ENCODE measurements at regions not wholly inside any gene's neighbourhood (a gene's known extent, or its start where the extent isn't known, plus 50 kb on each side); places are given as distances from the start of the nearest gene placed in this dataset.
A peak's percentile ranks its signal among the peaks of the same experiment; 100 is the strongest.
"Not testable (repeated sequence)": the region's sequence is repeated elsewhere in the genome, so short reads cannot be mapped to it uniquely, and the experiment has no call there.

DNA sequence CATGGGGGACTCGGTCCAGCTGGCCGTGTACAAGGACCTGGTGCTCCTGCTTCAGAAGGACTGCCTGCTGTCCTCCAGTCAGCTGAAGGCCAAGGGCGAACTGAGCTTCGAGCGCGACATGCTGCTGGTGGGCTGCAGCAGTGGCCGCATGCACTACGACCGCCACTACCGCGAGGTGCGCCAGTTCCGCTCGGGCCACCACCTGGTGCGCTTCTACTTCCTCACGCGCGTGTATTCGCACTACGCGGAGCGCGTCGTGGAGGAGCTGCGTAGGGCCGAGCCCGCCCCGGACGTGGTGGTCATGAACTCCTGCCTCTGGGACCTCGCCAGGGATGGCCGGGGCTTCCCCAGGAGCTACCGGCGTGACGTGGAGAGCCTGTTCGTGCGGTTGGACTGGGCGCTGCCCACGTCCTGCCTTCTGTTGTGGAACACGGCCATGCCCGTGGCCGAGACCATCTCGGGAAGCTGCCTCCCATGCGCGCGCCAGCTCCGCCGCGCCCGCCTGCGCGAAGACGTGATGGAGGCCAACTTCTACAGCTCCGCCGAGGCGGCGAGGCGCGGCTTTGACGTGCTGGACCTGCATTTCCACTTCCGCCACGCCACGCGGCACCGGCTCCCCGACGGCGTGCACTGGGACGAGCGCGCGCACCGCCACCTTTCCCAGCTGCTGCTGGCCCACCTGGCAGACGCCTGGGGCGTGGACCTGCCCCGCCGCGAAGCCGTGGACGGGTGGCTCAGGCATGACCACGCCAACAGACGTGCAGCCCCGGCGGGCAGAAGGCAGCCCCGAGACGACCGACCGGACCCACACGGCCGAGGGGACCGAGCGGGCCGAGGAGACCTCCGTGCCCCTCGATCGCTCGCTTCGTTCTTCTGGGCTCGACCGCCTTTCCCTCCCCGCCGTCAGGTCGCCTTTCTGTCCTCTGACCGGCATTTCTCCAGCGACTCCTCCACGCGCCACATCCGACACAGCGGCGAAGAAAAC lies 293.9 kb upstream of the ERBB4 start:
- Mint-ChIP-seq H3K4me1 (no peaks in the 10 kb centered on the region), H3K27ac (no peak overlapping the region), H3K36me3 (ENCODE audit: low read depth) (peaks cover 1% of the 10 kb centered on the region), H3K27me3 (no peaks in the 10 kb centered on the region), H3K4me3 (no peak overlapping the region), H3K9me3 (peaks cover 7% of the 10 kb centered on the region)
- CTCF ChIA-PET = no interaction called here
- no peak for DNase-seq
- POLR2A ChIA-PET = no interaction called here

DNA sequence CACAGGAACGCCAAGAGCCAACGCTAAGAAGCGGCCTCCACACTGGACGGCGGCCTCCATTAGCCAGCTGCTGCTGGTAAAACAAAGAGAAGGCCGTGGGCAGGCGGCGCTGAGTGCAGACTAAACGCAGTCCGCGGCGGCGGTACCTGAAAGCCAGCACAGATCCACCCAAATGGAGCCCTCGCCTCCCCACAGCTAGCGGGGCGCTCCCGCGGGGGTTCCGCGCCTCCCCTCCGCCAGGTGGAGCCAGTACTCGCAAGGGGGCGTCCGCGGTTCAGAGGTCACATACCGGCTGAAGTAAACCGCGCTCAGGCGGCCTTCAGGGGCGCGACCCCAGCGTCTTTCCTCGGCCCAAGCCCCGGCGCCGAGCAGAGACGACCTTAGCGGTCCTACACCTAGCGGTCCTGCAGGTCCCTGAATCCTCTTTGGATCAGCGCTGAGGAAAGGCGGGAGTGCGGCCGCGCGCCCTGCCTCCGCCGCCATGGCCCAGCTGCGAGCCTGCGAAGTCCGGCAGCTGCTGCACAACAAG lies 293.1 kb upstream of the ERBB4 start:
- Mint-ChIP-seq H3K27ac (no peak overlapping the region), H3K9me3 (peaks cover 7% of the 10 kb centered on the region), H3K36me3 (ENCODE audit: low read depth) (peaks cover 1% of the 10 kb centered on the region), H3K4me3 (no peak overlapping the region), H3K27me3 (no peaks in the 10 kb centered on the region), H3K4me1 (no peaks in the 10 kb centered on the region)
- CTCF ChIA-PET = no interaction called here
- DNase-seq = no peak
- POLR2A ChIA-PET = no interaction called here

DNA sequence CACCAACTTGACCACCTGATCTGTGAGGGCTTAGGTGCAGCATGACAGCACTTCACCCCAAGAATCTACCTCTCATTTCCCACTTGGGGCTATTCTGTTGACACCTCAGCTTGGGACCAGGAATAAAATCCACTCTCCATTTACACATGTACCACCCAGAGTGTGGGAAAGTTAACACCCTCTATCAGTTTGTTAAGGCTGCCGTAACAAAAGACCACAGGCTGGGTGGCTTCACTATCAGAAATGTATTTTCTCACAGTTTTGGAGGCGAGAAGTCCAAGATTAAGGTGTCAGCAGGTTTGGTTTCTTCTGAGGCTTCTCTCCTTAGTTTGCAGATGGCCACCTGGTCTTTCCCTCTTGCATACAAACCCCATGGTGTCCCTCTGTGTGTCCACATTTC lies 277.7 kb upstream of the ERBB4 start:
- H3K4me1 Mint-ChIP-seq = peaks cover 6% of the 10 kb centered on the region
- peaks cover 3% of the 10 kb centered on the region for H3K27me3 Mint-ChIP-seq
- H3K4me3 Mint-ChIP-seq = no peak overlapping the region
- ChIA-PET POLR2A (no interaction called here), CTCF (interaction anchor here (0.6 kb wide), 1 partner anchor 401 kb away, joined by 3 read pairs; no protein-coding TSS in a partner anchor)
- no peaks in the 10 kb centered on the region for H3K36me3 Mint-ChIP-seq (ENCODE audit: low read depth)
- no peak overlapping the region for H3K27ac Mint-ChIP-seq
- no peaks in the 10 kb centered on the region for H3K9me3 Mint-ChIP-seq
- DNase-seq = no peak

DNA sequence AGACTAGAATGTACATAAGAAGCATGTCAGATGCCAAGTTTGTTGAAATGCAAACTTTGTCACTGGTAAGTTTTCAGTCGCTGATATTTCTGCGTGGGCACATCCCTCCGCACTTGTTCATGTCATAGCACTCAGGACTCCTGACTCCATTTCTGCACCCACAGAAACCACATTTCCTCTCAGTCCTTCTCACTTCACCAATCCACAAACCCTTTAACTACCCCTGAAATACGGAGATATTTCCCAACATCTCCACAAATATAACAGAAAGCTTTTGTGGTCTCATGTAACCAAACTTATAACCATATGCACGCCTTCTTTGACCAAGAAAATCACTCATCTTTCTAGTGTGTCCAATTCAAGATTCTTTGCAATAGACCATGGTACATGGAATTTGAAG lies 276.9 kb upstream of the ERBB4 start:
- Mint-ChIP-seq H3K4me3 (no peak overlapping the region), H3K27ac (no peak overlapping the region), H3K27me3 (peaks cover 3% of the 10 kb centered on the region), H3K9me3 (no peaks in the 10 kb centered on the region), H3K4me1 (peaks cover 8% of the 10 kb centered on the region), H3K36me3 (ENCODE audit: low read depth) (no peaks in the 10 kb centered on the region)
- ChIA-PET CTCF (no interaction called here), POLR2A (no interaction called here)
- no peak for DNase-seq

DNA sequence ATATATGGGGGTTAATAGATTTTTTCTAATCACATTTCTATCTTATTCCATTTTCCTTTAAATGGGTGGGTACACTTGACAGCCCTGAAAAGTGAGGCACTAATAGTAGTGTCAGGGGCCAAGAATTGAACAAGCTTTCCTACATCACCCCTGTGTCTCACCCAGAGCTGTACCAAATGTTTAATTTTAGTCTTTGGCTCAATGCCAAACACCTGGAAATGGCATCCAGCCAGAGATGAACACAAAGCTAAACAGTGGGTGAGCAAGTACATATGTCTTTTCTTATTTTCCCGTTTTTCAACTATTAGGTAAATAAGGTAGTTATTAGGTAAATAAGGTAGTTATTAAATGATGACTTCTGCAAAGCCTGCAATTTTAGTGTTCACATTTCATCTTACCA lies 276.3 kb upstream of the ERBB4 start:
- Mint-ChIP-seq H3K4me3 (no peak overlapping the region), H3K27me3 (peaks cover 3% of the 10 kb centered on the region), H3K9me3 (no peaks in the 10 kb centered on the region), H3K27ac (no peak overlapping the region), H3K36me3 (ENCODE audit: low read depth) (no peaks in the 10 kb centered on the region), H3K4me1 (peaks cover 8% of the 10 kb centered on the region)
- ChIA-PET CTCF (no interaction called here), POLR2A (no interaction called here)
- DNase-seq = no peak

DNA sequence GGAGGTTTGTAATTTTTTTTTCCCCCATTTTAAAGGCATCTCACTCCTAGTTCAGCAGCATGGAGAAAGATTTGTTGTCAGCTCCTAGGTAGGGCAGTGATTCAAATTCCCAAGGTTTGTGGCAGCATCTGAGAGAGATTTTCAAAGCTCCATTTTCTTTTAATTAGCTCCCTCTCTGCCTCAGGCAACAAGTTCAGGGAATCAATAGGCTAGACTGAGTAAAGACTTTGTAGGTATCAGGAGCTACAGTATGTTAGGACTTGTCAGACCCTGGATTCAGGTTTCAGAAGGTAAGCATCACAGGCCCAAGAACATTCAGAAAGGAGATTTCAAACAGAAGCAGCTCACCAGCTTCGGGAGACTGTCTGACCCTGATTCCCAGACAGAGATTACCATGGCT lies 273.3 kb upstream of the ERBB4 start:
- CTCF ChIA-PET = no interaction called here
- Mint-ChIP-seq H3K27me3 (peaks cover 3% of the 10 kb centered on the region), H3K9me3 (peaks cover 3% of the 10 kb centered on the region), H3K4me1 (peaks cover 8% of the 10 kb centered on the region), H3K27ac (no peak overlapping the region), H3K36me3 (ENCODE audit: low read depth) (no peaks in the 10 kb centered on the region), H3K4me3 (no peak overlapping the region)
- no peak for DNase-seq
- POLR2A ChIA-PET = no interaction called here

DNA sequence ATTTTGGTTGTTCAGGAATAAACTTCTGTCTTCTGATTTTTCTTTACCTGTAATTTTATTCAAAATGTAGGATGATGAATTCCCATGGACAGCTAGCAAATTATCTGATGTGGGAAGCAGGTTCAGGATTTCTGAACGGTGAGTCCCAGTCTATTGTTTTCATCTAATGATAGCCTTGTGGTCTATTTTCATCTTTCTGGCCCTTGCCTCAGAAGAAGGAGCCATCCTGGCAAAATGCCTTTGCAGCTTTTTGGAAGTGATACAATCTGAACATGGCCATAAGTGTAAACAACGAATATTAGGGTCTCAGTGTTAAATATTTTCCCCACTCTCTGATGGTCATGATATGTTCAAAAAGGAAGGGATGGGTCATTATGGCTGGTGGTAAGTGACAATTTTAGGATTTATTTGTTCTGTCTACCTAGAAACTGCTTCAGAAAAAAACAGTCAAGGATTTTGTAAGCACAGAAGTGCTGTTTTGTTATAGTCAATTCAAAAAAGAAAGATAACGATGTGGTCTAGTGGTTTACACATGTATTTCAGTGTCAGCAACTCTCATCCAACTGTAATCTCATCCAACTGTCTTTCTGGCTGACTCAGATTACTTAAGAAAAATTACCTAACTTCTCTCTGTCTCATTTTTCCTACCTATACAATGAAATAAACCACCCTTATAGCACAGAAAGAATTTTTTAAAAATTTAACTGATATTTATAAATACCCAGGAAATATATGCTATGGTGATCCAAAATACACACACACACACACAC lies 272.6 kb upstream of the ERBB4 start:
- Mint-ChIP-seq H3K36me3 (ENCODE audit: low read depth) (no peaks in the 10 kb centered on the region), H3K9me3 (peaks cover 3% of the 10 kb centered on the region), H3K4me1 (peaks cover 8% of the 10 kb centered on the region), H3K27ac (no peak overlapping the region), H3K4me3 (no peak overlapping the region), H3K27me3 (peaks cover 3% of the 10 kb centered on the region)
- CTCF ChIA-PET = no interaction called here
- POLR2A ChIA-PET = no interaction called here
- DNase-seq = no peak

DNA sequence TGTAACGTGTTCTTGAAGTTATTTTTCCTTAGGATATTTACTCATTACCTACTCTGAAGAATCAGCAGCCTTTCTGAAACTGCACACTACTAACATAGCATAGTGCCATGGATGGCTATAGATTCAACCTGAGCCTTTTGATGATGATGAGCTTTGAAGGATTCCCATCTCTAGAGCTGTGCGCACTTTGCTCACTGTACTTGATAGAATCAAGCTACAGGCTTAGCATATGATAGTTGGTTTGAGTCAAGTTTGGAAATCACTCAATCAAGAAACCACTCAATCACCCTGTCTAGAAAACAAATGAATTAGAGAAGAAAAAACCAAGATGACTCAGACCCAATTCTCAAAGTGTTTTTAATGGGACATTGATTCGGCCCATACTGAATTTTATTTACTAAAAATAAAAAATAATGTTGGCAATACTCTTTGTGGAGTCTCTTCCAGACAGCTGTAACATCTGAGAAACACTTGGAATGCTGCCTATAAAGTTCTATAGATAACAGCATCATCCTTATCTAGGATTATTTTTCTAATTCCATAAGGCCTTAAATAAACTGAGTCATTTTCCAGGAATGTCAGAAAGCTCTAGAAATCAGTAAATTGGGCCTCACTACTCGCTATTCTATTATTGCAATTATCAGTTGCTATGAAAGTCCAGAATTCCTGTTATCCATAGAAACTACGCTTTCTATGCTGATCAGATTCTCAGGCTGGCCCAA lies 259.0 kb upstream of the ERBB4 start:
- no peaks in the 10 kb centered on the region for H3K4me1 Mint-ChIP-seq
- ChIA-PET POLR2A (no interaction called here), CTCF (no interaction called here)
- no peak for DNase-seq
- H3K36me3 Mint-ChIP-seq (ENCODE audit: low read depth) = no peaks in the 10 kb centered on the region
- no peak overlapping the region for H3K27ac Mint-ChIP-seq
- H3K4me3 Mint-ChIP-seq = no peak overlapping the region
- H3K9me3 Mint-ChIP-seq = no peaks in the 10 kb centered on the region
- H3K27me3 Mint-ChIP-seq = no peaks in the 10 kb centered on the region

DNA sequence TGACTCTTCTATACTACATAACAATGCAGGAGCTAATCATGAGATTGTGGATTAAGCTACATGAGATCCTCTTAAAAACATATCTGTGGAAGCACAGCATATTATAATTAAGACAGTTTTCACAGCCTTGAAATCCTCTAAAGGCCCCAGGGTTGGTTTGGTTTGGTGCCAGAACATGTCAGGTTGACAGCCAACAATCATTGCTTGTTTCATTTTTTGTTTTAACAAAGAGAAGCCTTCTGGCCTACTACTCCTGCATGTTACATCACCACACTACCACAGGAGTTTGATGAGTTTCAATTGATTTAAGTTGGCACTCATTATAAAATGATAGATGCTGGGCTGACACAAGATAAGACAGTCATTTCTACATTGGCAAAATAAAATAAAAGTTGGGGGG lies 255.9 kb upstream of the ERBB4 start:
- no peaks in the 10 kb centered on the region for H3K36me3 Mint-ChIP-seq (ENCODE audit: low read depth)
- DNase-seq = no peak
- no peaks in the 10 kb centered on the region for H3K27me3 Mint-ChIP-seq
- H3K4me3 Mint-ChIP-seq = no peak overlapping the region
- CTCF ChIA-PET = no interaction called here
- no peaks in the 10 kb centered on the region for H3K9me3 Mint-ChIP-seq
- no peaks in the 10 kb centered on the region for H3K4me1 Mint-ChIP-seq
- H3K27ac Mint-ChIP-seq = no peak overlapping the region
- POLR2A ChIA-PET = no interaction called here

DNA sequence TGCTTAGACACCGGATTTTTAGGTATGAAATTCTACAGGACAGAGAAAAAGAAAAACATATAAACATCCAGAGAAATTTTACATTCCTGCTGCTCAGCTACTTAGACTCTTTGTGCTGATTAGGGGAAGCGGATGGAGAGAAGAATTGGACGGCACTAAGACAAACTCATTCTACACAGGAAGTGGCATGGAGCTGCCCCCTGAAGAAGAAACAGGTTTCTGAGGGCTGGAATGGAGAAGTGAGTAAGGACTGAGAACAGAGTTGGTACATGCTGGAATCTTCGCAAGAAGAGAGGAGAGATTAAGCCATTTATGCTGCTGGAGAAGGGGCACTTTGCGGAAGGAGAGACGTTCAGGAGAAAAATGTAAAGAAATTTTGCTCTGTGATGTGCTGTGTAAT lies 253.0 kb upstream of the ERBB4 start:
- no peaks in the 10 kb centered on the region for H3K4me1 Mint-ChIP-seq
- H3K4me3 Mint-ChIP-seq = no peak overlapping the region
- POLR2A ChIA-PET = no interaction called here
- CTCF ChIA-PET = no interaction called here
- H3K27ac Mint-ChIP-seq = no peak overlapping the region
- DNase-seq = no peak
- no peaks in the 10 kb centered on the region for H3K36me3 Mint-ChIP-seq (ENCODE audit: low read depth)
- H3K9me3 Mint-ChIP-seq = peaks cover 4% of the 10 kb centered on the region
- no peaks in the 10 kb centered on the region for H3K27me3 Mint-ChIP-seq

DNA sequence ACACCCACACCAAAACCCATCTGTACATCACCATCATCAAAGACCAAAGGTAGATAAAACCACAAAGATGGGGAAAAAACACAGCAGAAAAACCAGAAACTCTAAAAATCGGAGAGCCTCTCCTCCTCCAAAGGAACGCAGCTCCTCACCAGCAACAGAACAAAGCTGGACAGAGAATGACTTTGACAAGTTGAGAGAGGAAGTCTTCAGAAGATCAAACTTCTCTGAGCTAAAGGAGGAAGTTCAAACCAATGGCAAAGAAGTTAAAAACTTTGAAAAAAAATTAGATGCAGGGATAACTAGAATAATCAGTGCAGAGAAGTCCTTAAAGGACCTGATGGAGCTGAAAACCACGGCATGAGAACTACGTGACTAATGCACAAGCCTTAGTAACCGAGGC lies 247.5 kb upstream of the ERBB4 start:
- DNase-seq; H3K4me3 Mint-ChIP-seq; POLR2A ChIA-PET; H3K27ac Mint-ChIP-seq; H3K36me3 Mint-ChIP-seq (ENCODE audit: low read depth); H3K4me1 Mint-ChIP-seq; CTCF ChIA-PET; H3K27me3 Mint-ChIP-seq: not testable (repeated sequence)
- H3K9me3 Mint-ChIP-seq = peaks cover 14% of the 10 kb centered on the region

DNA sequence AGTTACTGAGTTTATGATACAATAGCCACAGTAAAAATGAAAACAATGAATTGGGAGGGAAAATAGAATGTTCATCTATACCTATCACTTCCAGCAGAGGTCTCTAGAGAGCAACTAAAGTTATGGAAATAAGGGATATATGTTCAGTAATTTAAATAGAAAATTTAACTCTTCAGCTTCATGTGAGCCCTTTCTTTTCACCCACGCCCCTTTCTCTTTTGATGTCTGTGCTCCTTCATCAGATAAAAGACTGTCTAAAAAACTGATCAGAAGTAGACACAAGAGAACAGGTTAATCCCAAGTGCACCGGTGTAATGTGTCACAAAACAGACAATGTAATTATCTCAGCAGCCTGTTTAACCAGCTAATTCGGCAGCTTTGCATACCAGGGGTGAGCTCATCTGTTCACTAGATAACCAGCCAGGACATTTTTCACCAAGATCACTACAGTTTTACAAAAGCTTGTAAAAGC lies 238.5 kb upstream of the ERBB4 start:
- ChIA-PET CTCF (interaction anchor here (1.0 kb wide), 1 partner anchor 376 kb away, joined by 3 read pairs; no protein-coding TSS in a partner anchor), POLR2A (no interaction called here)
- DNase-seq = peak; percentile 6
- H3K4me1 Mint-ChIP-seq = peaks cover 3% of the 10 kb centered on the region
- no peaks in the 10 kb centered on the region for H3K36me3 Mint-ChIP-seq (ENCODE audit: low read depth)
- no peak overlapping the region for H3K4me3 Mint-ChIP-seq
- H3K9me3 Mint-ChIP-seq = no peaks in the 10 kb centered on the region
- H3K27me3 Mint-ChIP-seq = peaks cover 2% of the 10 kb centered on the region
- no peak overlapping the region for H3K27ac Mint-ChIP-seq

DNA sequence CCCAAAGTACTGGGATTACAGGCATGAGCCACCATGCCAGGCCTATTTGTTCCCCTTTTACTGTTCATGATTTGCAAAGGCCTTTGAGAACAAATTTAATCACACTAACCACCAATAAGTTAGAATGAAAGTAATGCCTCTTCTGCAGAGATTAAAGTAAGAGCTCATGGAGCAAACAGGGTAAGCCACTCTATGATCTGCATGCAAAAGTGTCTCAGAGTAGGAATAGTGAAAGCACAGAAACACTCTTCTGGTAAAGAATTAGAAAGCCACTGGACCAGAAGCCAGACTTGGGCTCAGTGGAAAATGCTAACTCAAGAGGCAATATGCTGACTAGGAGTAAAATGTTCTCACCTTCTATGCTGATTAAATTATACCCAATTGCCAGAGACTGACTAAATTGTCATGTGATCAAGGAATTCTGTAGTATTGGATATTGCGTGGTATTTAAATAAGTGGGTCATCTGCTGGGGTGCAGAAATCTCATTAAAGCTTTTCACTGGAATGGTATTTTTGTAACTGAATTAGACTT lies 235.3 kb upstream of the ERBB4 start:
- Mint-ChIP-seq H3K27me3 (no peaks in the 10 kb centered on the region), H3K4me3 (no peak overlapping the region), H3K36me3 (ENCODE audit: low read depth) (no peaks in the 10 kb centered on the region), H3K4me1 (peaks cover 3% of the 10 kb centered on the region), H3K27ac (no peak overlapping the region), H3K9me3 (no peaks in the 10 kb centered on the region)
- POLR2A ChIA-PET = no interaction called here
- CTCF ChIA-PET = no interaction called here
- DNase-seq = no peak
